ENCODE measurements at regions not wholly inside any gene's neighbourhood (a gene's known extent, or its start where the extent isn't known, plus 50 kb on each side); places are given as distances from the start of the nearest gene placed in this dataset.

- DNase-seq (ENCODE audit: low read depth): no peak
- no peak for TF ChIP-seq CTCF (IDR thresholded peaks at IDR 0.05; ENCODE audit: control insufficient read depth, insufficient read depth, low read depth, low read length, missing control alignments)
- H3K4me3 ChIP-seq (ENCODE audit: control insufficient read depth, low read depth, low read length): no peak overlapping the region
Observed at GRCh38 chr3:194986208-194987043, 284.5 kb downstream of the XXYLT1 start.

- H3K4me3 ChIP-seq (ENCODE audit: control insufficient read depth, low read depth, low read length): no peak overlapping the region
- DNase-seq (ENCODE audit: low read depth): no peak
- TF ChIP-seq CTCF (IDR thresholded peaks at IDR 0.05; ENCODE audit: control insufficient read depth, insufficient read depth, low read depth, low read length, missing control alignments): no peak
Observed at GRCh38 chr3:194987571-194988494, 283.1 kb downstream of the XXYLT1 start.

GRCh38 chr3:194988495-194989165 is 282.3 kb downstream of the XXYLT1 start:
- DNase-seq (ENCODE audit: low read depth): no peak
- no peak overlapping the region for H3K4me3 ChIP-seq (ENCODE audit: control insufficient read depth, low read depth, low read length)
- no peak for TF ChIP-seq CTCF (IDR thresholded peaks at IDR 0.05; ENCODE audit: control insufficient read depth, insufficient read depth, low read depth, low read length, missing control alignments)

- no peak for DNase-seq (ENCODE audit: low read depth)
- no peak overlapping the region for H3K4me3 ChIP-seq (ENCODE audit: control insufficient read depth, low read depth, low read length)
Observed at GRCh38 chr3:194989241-194989640, 281.7 kb downstream of the XXYLT1 start.

GRCh38 chr3:194990454-194991337 is 280.3 kb downstream of the XXYLT1 start:
- H3K4me3 ChIP-seq (ENCODE audit: control insufficient read depth, low read depth, low read length): no peak overlapping the region
- no peak for TF ChIP-seq CTCF (IDR thresholded peaks at IDR 0.05; ENCODE audit: control insufficient read depth, insufficient read depth, low read depth, low read length, missing control alignments)
- DNase-seq (ENCODE audit: low read depth): no peak

More at GRCh38 chr3:194989241-194989640, 281.7 kb downstream of the XXYLT1 start:
- no peak for TF ChIP-seq CTCF (IDR thresholded peaks at IDR 0.05; ENCODE audit: control insufficient read depth, insufficient read depth, low read depth, low read length, missing control alignments)

All from AG09309 (cell line).